ENCODE measurements at regions not wholly inside any gene's neighbourhood (a gene's known extent, or its start where the extent isn't known, plus 50 kb on each side); places are given as distances from the start of the nearest gene placed in this dataset.
A peak's percentile ranks its signal among the peaks of the same experiment; 100 is the strongest.

DNA sequence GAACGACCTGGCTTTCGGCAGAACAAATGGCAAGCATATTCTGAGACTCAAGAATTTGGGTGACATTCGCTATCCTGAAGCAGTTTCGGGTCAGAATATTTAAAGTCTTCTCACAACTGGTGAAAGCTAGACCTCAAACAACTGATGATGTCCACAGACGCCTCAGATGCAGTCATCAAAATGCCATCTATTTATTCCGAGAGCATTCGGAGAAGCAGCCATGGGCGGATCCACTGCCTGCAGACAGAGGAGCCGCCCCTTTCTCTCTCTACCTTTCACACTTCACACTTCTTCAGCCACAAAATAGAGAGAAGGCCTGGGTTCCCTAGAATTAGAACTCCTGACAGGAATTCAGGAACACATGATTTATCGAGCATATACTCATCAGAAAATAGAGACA is 65.8 kb upstream of the CREB1 start:
- no peak for DNase-seq

DNA sequence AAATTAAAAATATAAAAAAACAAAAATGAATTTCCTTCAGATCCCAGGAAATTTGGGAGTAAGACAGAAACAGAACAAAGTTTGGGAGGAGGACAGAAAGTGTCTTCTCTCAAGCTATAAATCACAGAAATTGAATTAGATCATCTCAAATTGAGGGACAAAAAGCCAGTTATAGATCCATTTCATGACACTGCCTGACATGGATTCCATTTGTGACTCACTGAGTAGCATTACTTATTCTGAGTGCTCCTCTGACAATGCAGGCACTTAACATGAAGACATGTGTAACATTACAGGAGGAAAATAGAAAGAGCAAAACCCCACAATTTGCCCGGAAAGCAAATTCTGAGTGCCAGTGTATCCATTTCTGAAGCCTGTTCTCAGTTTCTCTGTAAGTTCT is 63.9 kb upstream of the CREB1 start:
- no peak for DNase-seq

DNA sequence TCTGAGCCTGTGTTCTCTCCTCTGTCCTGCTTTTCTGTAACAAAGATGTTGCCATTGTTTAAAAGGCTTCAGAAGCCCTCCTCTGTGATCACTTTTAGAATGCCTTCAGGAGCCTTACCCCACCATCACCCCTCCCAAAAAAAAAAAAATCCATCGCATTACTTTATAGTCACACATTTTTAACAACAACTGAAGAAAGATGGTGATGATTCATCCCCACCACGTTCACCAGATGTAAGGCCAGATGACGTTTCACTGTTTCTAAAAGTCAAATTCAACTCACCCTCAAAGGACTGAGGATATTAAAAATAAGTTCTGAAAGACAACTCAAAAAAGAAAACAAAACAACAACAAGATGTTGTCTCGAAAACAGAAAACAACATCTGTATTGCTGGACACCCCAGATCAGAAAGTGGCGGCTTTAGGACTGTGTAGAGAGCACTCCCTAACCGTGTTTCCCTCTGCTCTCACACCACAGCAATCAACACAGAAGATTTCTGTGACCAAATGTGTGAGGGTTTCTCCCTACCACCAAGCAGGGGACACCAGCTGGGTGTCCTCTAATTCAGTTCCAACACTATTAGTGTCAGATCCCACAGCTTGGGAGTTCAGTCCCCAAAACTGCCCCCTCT is 61.9 kb upstream of the CREB1 start:
- DNase-seq = no peak

DNA sequence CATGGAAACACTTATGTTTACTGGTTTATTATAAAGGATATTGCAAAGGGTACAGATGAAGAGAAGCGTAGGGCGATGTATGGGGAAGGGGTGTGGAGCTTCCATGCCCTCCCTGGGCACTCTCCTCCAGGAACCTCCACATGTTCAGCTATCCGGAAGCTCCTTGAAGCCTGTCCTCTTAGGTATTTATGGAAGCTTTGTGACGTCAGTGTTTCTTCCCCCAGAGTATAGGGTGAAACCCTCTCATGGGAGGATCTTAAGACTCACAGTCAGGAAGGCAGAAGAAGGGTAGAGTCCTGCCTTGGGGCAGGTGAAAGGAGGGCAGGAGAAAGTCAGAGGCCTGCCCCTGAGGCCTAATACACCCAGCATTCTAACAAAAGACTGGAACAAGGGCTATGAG is 61.3 kb upstream of the CREB1 start:
- DNase-seq = no peak

DNA sequence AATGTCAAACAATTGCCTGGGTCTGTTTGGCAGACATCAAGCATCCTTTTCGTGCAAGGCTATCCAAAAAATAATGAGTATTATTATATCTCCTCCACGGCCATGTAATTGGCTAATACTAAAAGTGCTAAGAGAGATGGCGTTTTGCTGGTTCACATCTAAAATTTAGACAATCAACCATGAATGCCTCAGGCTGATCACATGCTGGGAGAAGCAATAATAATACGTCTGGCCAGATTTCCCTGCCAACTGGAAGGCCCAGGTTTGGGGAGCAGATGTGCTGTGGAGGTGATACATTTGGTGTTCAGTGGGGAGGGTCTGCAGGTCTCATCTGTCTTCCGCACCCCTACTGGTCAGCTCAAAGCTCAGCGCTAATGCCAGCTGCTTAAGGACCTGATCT is 60.3 kb upstream of the CREB1 start:
- DNase-seq = no peak

DNA sequence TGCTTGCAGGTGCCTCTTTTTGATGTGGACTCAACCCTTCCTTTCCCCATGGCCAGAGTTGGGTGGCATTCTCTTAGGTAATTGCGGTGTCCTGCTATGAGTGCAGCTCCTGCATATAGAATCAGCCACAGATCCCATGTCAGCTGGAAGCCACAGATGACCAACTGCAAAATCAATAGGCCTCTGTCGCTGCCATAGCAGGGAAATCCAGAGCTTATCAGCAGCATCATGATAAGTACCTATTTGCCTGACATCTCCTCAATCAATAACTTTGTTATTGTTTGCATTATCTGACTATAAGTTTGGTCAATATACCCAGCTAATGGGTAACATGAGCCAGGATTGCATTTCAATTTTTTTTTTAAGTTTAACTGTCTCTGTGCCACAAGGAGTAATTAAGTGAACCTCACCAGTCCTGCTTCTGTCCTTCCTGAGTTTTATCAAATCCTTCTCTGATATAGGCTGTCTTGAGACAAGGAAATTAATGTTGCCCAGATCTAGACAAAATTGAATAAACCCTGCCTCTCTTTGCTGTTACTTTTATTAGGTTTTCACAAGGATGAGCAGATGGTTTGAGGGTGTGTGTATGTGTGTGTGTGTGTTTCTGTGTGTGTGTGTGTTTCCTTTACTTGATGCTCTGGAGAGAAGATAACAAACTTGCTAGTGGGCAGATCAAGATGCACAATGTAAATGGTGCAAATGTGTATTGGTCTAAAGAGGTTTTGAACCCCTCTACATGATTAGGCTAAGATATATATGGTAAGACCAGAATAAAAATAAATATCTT is 59.6 kb upstream of the CREB1 start:
- DNase-seq = no peak

DNA sequence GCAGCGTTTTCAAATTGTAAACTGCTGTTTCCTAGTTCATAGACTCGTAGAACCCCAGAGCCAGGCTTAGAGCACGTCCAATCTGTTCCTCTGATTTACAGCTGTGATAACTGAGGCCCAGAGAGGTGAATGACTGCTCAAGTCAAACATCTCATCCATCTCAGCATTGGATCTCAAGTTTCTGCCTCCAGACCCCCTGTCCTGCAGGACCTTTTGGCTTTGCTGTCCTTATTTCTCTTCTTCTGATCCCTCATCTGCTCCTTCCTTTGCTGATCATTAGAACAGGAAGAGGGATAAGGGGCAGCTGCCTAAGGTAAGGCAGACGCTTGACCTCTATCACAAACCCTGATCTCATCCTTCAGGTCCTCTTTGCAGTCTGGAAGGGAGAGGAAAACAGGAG is 58.5 kb upstream of the CREB1 start:
- DNase-seq = no peak

DNA sequence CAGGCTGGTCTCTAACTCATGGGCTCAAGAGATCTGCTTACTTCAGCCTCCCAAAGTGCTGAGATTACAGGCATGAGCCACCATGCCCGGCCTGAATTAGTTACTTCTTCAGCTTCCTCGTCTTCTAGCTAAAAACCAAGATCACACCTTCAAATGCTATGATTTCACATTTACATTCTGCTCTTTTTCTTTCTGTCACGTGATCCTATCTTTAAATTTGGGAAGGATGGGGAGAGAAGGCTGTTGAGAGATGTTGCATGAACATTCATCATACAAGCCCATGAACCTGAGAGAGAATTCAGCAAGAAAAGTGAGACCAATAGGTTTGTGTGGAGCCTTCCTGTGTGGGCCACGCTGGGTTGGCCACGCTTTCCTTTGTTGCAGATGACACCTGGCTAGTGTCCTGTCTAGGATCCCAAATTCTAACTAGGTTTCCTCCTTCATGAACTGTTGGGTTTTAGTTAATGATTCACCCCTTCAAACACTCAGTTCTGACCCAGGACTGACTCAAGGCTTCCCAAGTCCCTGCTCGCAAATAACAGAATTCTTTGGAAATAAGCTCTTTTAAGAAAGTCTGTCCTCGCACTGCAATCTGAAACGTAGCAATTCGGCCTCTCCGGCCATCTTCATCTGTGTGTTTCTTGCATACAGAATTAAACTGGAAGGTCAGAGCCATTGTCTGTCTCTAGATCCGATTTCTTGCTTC is 57.3 kb upstream of the CREB1 start:
- no peak for DNase-seq

DNA sequence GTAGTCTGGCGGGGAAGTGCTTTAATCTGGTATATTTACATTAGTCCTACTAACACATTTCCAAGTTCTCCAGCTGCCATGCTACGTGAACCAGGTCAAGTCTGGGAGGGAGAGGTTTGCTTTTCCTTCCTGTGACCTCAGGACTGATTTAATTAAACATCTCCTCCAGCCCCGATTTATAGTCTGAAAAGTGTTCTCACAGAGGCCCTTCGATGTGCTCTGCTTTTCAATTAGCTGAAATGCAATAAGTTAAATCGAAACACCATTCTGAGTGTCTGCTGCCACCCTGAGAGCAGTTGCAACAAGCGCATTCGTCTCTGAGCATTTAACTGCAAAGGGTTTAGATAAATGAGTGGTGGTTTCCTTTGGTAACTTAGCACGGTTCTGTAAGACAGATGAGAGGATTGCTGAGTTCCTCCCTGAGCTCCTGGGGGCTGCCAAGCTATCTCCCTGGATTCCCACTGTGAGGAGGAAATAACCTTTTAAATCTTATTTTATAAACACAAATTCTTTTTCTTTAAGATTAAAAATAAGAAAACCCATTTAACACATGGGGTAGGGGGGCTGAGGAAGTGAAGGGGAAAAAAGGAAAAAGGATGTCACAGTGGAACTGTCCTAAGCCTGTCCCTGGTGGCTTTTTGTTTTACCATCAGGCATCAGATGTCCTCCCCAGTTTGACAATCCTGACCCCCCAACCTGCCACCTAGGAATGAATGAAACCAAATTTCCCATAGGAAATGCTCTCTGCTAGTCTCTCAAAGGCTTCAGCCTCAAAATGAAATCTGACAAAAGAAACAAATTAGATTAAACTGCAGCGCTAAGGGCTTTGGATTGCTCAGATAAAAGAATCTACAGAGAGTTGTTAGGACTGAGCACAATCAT is 56.5 kb upstream of the CREB1 start:
- DNase-seq = peak; percentile 9 to 13

DNA sequence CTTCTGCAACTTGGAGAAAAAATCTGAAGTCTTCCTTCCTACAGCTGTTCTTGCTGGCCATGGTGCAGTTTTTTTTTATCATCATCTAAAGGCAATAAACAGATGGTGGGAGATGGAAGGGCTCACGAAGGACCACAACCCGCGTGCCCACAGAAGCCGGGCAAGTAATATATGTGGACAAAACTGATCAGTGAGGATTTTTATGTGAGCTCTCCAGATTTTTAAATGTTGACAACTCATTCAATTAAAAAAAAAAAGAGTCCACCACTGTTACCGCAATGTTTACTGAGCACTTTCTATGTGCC is 55.9 kb upstream of the CREB1 start:
- no peak for DNase-seq

DNA sequence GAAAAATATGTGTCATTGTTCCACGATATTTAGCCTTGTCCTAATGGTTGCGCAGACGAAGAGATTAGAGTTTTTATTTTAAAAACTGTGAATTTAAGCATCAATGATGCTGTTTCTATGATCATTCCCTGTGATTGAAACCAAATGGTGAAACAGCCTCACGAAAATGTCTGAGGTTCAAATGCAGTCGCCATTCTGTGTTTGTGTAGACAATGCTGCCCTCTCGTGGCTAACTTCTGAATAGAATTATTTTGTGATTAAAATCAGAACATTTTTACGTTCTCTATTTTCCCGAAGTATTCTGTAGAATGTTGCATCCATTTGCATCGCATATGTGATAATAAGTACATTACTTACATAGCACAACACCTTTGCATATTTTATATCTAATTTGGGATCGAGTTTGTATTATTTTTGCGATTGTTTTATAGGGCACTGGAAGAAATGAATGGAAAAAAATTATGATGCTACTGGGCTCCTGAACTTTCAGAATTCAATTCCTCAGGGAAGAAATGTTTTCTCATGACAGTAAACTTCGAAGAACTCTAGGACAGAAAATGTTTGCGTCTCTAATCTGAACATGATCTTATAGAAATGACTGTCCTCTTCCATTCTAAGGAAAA is 54.8 kb upstream of the CREB1 start:
- DNase-seq = peak; percentile 25 to 34

DNA sequence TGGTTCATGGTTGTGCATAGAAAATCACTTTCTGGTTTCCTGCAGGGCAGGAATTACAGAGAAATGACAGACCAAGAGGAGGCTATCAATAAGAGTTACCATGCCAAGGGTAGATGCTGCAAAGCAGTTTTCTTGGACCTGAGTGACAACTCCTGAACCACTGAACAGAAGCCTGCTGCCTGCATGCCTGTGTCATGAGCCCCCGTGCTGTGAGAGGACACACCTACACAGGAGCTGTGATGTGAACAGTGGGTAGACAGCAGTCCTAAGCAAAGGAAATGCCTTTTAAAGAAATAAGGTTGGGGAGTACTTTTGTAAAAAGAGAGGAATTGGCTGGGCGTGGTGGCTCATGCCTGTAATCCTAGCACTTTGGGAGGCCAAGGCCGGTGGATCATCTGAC is 54.2 kb upstream of the CREB1 start:
- DNase-seq = no peak

DNA sequence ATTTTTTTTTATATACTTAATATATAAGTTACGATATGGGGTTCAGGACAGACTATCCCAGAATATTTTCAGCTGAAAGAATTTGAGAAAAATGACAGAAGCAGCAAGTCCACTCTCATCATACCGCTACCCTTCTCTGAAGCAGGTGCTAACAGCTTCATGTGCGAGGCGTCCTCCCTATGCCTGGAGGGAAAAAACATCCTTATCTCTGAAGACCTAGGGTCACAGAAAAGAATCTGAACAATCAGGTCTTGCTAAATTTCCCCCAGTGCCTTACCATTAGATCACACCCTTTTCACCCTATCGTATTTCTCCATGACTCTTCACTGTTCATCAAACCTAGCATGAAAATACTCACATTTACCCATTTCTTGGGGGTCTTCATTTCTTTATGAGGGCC is 51.9 kb upstream of the CREB1 start:
- DNase-seq = no peak

DNA sequence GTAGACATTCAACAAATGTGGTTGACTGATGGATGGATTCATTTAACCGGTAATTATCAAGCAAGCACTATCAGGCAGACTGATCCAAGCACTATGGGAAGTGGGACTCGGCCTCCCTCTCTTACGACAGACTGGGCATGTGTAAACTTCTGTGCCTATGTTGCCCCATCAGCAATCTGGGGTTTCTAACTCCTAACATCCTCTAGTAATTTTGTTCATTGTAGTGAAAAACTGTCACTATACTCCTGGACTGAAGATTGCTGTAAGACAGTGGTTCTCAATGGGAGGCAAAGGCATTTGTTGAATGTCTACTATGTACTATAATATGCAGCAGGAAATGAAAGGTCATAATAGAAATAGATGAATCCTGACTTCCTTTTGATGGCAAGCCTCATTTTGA is 51.2 kb upstream of the CREB1 start:
- DNase-seq = no peak

DNA sequence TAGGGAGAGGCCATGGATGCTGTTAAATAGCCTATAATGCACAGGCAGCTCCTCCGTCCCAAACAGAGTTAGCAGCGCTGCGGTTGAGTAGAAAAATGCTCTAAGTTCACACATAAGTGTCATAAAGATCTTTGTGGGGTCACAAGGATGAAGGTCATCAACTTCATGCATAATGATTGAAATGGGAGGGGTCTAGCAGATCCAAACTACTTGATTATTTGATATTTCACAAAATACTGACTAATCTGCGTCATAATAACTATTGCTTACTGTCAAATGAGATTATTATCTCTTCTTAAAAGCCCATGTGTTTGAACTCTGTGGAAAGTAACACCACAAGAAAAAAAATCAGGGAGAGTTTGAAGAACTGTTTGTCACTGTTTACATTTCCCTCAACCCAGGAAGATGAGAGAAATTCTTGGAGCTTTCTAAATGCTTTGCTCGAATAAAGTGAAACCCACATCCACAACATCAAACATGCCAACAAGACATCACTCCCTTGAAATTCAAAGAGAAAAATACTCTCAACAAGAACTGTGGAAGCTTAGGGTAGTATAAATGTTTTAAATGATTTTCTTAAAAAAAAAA is 50.5 kb upstream of the CREB1 start:
- no peak for DNase-seq

Data from activated CD4-positive, alpha-beta T cell treated with anti-CD3 and anti-CD28 coated beads, Interleukin-2, amount 50 U/mL, for 4 hours (primary cell).